HFF-Myc (cell line): ENCODE measurements at regions not wholly inside any gene's neighbourhood (a gene's known extent, or its start where the extent isn't known, plus 50 kb on each side); places are given as distances from the start of the nearest gene placed in this dataset.

Experiments used
- DNase-seq: peaks from one replicate; pipeline ENCODE4 v3.0.0-alpha.2; 2011; ENCODE audit warnings: low read depth; ENCODE audit errors: extremely low read depth
- H3K4me3 ChIP-seq: replicated peaks from 2 replicates; pipeline ENCODE4 v1.5.1; 2011; ENCODE audit warnings: low read depth, mild to moderate bottlenecking, control low read depth, low read length
- CTCF ChIP-seq: IDR thresholded peaks from 2 replicates; pipeline ENCODE4 v1.5.1; 2012; ENCODE audit warnings: mild to moderate bottlenecking, low read depth, low read length, control low read depth; ENCODE audit errors: missing control alignments

DNA sequence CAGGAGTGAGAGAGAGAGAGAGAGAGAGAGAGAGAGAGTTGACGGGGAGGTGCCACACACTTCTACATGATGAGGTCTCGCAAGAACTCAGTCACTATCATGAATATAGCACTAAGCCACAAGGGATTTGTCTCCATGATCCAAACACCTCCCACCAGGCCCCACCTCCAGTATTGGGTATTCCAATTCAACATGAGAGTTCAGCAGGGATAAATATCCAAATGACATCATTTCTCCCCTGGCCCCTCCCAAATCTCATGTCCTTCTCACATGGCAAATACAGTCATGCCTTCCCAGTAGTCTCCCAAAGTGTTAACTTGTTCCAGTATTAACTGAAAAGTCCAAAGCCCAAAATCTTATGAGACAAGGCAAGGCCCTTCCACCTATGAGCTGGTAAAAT lies 330.7 kb downstream of the CDH26 start:
- no peak for DNase-seq
- TF ChIP-seq CTCF = no peak

GRCh38 chr20:60292001-60292520 lies 333.8 kb downstream of the CDH26 start:
- no peak for TF ChIP-seq CTCF
- no peak for DNase-seq
- no peak overlapping the region for H3K4me3 ChIP-seq

More for the DNA sequence above, 330.7 kb downstream of the CDH26 start:
- no peak overlapping the region for H3K4me3 ChIP-seq

DNA sequence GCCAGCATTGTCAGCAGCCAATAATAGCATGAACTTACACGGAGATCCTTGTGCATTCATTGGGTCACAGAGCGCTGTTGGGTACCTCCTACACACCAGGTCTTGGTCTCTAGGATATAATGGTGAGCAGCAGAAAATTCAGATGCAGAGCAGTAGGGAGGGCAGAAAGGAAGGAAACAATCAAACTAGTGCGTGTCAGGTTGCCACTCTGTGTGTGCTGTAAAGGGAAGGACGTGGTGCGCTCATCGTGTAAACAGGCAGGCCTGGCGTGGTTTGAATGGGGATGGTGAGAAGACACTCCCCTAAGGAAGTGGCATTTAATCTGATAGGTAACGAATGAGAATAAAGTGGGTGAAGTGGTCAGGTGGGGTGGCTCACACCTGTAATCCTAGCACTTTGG lies 336.4 kb downstream of the CDH26 start:
- no peak overlapping the region for H3K4me3 ChIP-seq
- TF ChIP-seq CTCF = no peak
- no peak for DNase-seq

DNA sequence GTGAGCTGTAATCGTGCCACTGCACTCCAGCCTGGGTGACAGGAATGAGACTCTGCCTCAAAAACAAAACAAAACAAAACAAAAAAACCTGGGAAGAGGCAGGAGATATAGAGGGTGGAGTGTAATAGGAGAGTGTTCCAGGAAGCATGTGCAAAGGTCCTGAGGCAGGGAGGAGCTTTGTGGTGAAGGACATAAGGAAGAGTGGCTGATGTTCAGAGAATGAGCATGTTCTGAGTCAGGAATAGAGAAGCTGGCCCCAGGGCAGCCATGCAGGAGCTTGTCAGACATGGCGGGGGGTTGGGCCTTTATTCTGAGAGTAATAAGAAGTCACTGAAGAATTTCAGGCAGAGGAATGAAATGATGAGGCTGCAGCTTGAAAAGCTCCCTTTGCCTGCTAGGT lies 337.0 kb downstream of the CDH26 start:
- H3K4me3 ChIP-seq = no peak overlapping the region
- TF ChIP-seq CTCF = no peak
- DNase-seq = no peak

DNA sequence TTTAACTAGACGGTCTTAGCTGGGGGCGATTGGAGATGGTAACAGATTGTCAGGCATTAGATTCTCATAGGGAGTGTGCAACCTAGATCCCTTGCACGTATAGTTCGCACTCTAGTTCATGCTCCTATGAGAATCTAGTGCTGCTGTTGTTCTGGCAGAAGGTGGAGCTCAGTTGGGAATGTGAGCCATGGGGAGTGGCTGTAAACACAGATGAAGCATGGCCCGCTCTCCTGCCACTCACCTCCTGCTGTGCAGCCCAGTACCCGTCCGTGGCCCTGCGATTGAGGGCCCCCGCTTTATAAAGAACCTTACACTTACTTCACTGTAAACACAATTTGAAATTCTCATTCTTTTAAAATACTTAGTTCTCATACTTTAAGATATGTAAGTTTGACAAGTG lies 339.4 kb downstream of the CDH26 start:
- no peak overlapping the region for H3K4me3 ChIP-seq
- TF ChIP-seq CTCF = no peak
- DNase-seq = no peak

GRCh38 chr20:60298647-60299046 lies 340.4 kb downstream of the CDH26 start:
- DNase-seq = no peak
- no peak overlapping the region for H3K4me3 ChIP-seq
- no peak for TF ChIP-seq CTCF

DNA sequence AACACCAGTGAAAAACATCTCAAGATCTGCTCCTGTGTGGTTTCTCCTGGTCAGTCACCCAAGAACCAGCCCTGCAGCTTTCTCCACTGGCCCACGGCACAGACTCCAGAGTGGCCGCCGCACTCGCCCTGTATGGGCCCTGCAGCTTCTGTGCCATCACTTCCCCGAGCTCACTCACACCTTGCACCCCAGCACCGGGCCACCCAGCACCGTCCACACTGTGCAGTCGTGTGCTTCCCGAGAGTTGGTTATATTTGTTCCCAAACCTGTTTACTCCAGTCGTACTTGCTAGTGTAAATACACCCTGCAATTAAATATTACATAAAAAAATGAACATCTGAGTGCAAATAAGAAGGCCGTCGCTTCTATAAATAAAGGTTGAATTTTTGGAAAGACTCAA lies 341.7 kb downstream of the CDH26 start:
- no peak for DNase-seq
- no peak for TF ChIP-seq CTCF
- H3K4me3 ChIP-seq = no peak overlapping the region
